GM19025 (cell line): ENCODE measurements at regions not wholly inside any gene's neighbourhood (a gene's known extent, or its start where the extent isn't known, plus 50 kb on each side); places are given as distances from the start of the nearest gene placed in this dataset.

Experiments used
- ATAC-seq: cut with Tn5 transposase; IDR thresholded peaks from one replicate; pipeline ENCODE4 v1.9.1; 2021; ENCODE audit warnings: mild to moderate bottlenecking, low read depth, moderate library complexity; ENCODE audit not compliant: unreplicated experiment

DNA sequence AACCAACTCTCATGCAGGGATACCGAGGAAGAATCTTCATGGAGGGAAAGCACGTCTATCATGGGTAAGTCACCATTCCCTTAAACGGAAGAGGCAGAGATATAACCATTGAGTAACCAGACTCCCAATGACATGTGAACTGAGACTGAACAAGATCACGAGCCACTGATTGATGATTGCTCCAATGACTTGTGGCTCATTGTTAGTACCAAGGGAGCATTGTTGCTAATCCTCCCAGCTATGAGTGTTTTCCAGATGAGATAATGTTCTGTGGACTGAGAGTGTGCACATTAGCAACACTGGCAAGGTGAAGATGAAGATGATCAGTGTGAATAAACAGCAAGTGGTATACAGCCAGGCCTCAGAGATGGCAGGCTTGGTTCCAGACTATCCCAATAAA, 219.2 kb upstream of the MAP3K1 start:
- ATAC-seq, result no peak

DNA sequence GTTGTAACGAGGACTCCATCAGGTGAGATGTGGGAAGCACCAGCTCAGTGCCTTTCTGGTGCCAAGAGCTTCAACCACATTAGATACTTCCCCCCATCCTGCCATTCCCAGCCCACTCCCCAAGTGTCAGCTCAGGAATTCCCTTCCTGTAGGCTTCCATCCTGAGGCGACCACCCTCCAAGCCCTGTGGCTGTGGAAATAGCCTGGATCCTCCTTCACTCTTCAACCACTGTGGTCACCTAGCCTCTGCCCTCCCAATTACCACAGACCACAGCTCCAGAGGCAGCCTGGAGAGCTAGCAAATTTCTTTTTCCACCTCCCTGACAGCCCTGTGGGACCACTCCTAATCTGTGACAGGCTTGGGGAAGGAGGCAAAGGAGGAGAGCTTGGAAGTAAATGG, 219.8 kb upstream of the MAP3K1 start:
- no peak for ATAC-seq

DNA sequence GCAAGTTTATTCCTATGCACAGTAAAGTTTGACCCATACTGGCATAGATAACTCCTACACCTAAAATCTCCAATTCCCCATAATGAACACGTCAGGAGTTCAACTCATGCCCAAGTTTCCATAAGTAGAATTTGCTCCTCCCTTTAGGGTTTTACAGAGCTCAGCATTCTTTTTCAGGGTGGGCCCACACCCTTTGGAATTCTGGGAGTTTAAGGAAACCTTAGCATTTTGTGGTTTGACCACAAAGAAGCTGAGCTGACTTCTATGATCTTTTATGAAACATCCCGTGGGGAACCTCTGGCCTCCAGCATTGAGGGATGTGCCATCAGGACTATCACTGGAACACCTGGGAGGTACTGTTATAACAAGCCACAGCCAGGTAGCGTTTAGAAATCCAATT, 220.6 kb upstream of the MAP3K1 start:
- no peak for ATAC-seq

DNA sequence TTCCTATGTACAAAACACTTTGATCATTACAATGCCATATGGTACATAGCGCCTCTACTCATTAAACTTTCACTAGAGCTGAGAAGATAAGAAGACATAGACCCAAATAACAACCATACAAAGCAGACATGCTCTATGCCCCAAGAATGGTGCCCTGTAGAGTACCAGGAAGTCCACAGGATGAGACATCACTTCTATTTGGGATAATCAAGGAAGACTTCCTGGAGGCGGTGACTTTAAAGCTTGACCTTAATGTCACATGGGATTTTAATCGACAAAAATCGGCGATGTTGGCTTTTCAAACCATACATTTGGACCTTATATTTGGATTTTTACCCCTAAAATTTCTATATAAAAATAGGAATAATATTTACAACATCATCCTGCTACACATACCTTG, 224.3 kb upstream of the MAP3K1 start:
- no peak for ATAC-seq

DNA sequence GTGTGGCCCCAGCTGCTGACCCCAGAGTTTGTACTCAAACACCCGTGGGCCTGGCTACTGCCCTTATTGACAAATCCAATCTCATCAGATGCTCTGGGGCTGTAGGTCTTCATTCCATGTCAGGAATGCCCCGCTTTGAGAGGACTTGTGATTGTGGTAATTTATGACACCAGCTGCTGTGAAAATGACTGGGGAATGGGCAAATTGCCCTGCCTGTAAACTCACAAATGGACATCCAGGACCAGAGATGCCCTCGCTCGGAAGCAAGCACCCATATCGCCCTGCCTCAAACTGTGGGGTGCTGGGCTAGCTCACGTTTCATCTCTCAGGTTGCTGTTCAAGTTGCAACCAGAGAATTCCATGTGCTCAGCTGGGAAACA, 225.9 kb upstream of the MAP3K1 start:
- no peak for ATAC-seq

DNA sequence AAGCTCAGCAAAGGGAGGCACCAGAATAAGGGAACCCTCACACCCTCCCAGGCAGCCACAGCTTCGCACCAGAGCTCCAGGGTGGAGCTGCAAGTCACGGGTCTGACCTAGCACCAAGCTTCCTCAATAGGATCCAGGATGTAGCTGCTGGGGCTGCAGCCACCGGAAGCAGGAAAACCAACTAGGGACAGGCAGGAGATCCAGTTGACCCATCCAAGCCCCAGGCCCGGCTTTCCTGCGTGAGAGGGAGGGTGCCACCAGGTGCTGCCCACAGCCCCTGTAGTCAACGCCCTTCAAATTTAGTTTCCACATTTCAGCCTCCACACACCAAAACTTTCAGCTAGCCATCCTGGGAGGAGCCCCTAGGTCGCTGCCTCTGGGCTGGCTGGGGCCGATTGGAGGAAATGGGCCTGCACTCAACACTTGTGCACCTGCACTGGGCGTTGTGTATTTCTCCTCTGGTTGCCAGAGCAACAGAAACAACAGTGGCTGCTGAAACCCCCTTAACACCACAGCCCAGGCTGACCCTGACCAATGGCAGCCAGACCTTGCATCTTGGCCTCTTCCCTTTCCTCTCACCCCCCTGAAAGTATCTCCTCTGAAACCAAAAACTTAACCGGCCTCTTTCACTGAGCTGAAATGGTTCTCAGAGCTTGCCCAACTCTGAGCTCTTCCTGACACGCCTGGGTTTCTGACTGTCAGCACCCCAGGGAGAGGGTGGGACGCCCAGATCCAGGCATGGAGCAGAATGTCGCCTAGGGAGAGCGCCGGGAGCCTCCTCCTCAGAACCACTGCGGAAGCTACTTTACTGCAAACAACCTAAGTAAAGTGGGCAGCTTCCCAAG, 226.5 kb upstream of the MAP3K1 start:
- peak; percentile 99 for ATAC-seq

DNA sequence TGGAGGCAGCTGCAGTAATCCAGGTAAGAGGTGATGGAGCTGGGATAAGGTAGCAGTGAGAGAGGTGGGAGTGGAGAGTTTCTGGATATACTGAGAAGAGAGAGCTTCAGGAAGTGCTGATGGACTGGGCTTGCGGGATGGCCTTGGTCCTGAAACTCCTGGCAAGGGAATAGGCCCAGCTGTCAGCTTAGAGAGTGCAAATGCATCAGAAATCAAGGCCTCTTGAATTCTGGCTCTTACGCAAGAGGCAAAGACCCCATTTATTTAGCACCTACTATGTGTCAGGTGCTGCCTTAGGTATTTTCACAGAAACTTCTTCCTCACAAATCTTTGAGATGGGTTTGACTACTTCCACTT, 227.2 kb upstream of the MAP3K1 start:
- no peak for ATAC-seq

DNA sequence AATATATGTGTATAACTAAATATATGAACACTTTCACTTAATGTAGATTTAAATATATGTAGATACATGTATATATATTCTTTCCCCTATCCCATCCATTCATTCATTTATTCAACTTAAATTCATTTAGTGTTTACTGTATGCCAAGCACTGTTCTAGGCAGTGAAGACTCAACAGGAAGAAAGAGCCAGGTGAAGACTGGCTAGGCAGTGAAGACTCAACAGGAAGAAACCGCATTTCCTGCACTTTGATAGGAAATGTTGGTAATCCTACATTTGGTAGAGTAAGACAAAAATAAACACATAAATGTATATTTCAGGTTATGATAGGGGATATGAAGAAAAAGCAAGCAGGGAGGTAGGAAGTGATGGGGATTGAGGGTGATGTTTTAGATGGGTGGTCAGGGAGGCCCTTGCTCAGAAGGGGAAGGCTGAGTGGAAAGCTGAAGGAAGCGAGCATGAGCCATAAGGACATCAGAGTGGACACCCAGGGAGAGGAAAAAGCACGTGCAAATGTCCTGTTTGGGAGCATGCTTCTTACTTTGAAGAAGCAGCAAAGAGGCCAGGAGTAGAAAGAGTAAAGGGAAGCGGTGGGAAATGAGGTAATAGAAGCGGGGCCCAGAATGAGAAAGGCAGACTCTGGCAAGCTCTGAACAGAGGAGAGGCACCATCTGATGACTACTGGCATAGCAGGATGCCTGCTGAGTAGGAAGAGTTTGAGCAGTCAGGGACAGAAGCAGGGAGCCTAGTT, 227.8 kb upstream of the MAP3K1 start:
- no peak for ATAC-seq

DNA sequence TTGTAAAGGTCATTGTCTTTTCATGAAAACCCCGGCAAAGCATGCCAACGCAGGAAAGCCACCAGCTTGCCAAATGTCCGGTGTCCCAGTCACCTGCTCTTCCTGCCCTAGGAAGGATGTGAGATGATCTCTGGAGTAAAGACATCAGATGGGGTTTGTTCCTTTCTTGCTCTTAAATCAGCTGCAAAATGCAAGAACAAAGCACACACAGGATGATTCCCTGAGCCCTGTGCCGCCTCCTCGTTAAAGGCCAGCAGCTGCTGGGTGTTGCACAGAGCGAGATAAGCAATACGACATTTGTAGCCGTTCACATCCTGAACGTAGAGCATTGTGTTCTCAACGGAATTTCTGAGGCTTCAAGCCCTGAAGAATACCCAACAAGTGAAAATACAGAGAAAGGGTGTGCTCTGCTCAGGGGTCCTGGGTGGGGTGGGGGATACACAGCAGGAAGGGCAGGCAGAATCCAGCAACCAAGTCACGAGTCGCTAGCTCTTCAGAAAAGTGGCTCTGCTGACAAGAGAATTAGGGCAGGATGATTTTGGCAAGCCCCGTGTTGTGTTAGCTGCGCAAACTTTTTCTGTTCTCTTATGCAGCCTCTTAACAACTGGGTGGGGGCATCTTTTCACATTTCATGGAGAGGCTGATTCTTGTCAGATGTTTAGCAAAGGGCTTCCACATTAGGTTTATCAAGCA, 229.2 kb upstream of the MAP3K1 start:
- no peak for ATAC-seq

DNA sequence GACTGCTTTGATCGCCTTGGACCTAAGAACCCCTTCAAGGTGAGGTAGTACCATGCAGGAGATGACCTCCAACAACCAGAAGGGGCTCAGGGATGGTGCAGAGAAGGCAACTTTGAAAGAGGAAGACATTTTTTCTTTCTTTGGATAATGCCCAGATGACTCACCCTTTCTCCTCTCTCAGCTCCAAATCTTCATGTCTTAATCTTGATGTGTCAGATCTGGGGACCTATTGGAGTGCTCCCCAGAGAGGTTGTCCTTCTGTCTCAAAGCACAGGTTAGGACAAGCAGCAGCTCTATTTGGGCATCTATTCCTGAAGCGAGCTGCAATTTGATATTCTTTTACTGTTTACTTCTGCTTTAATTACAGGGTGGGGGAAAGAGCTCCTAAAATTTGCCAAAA, 229.9 kb upstream of the MAP3K1 start:
- ATAC-seq, result no peak

DNA sequence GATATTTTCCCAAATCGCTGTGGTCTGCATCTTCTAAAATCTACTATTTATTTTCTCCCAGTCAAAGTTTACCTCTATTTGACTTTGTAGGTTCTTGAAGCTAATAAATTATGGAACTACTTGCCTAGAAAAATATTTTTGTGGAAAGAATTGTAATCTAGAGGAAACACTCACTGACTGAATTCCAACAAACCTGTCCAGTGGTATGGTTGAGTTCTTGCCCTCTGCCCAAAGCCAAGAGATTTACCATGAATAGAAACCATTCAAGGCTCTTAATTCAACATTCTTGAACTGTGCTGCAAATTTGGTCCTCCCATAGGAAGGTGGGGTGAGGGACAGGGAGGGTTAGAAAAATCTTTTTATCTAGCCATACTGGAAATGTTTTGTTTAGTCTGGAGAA, 233.9 kb upstream of the MAP3K1 start:
- no peak for ATAC-seq

DNA sequence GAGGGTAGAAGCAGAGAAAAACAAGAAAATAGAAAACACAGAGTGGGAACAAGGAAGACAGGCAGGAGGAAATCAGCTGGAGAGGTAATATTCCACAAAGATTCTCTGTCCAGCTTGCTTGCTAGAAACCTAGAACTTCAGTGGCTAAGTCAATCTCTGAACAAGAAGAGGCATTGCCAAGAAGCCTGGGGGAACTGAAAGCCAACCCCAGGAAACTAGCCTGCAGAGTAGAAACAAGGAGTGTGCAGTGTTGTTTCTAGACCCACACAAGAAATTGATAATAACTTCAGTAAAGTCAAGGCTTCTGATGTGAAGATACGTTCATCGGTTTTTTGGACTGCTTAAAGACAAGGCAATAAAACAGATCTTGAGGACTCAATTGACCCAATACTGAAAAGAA, 234.5 kb upstream of the MAP3K1 start:
- no peak for ATAC-seq

DNA sequence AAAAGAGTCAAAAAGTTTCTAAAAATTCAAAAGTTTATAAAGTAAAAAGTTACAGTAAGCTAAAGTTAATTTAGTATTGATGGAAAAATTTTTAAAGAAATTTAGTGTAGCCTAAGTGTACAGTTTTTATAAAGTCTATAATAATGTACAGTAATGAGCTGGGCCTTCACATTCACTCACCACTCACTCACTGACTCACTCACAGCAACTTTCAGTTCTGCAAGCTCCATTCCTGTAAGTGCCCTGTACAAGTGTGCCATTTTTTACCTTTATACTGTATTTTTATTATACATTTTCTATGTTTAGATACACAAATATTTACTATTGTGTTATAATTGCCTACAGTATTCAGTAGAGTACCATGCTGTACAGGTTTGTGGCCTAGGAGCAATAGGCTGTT, 239.5 kb upstream of the MAP3K1 start:
- ATAC-seq, result no peak

DNA sequence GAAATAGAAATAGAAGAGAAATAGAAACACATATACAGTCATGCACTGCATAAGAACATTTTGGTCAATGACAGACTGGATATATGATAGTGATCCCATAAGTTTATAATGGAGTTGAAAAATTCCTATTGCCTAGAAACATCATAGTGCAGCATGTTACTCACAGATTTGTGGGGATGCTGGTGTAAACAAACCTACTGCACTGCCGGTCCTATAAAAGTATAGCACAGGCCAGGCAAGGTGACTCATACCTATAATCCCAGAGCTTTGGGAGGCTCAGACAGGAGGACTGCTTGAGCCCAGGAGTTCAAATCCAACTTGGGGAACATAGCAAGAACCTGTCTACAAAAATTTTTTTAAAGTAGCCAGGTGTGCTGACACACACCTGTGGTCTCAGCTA, 240.6 kb upstream of the MAP3K1 start:
- no peak for ATAC-seq

DNA sequence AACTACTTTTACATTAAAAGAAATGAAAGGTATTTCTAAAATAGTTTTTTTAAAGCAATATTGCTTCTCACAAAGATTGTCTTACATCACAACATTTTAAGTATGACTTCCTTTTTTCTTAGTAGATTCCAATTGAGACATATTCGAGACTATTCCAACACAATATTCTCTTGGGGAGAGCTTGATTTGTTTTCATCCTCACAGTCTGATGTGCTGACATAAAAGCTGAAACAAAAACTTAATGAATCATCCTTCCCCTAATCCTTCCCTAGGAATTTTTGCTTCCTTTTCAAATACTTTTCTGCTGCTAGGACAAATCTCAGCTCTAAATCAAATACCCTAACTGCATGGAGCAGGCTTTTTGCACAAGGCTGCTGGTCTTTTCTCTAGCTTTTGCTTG, 245.8 kb upstream of the MAP3K1 start:
- no peak for ATAC-seq

DNA sequence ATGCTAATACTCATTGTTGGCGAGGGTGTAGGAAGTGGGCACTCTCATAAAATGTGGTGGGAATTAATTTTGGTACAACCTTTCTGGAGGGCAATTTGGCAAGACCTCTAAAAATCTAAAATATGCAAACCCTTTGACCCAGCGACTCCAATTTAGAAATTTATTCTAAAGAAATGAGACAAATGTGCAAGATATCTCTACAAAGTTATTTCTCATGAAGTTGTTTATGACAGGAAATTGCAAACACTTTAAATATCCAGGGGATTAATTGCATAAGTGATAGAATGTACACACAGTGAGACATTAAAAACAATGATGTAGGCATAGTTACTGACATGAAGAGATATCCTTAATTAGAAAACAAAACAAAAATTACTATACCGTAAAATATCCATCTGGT, 246.3 kb upstream of the MAP3K1 start:
- no peak for ATAC-seq

DNA sequence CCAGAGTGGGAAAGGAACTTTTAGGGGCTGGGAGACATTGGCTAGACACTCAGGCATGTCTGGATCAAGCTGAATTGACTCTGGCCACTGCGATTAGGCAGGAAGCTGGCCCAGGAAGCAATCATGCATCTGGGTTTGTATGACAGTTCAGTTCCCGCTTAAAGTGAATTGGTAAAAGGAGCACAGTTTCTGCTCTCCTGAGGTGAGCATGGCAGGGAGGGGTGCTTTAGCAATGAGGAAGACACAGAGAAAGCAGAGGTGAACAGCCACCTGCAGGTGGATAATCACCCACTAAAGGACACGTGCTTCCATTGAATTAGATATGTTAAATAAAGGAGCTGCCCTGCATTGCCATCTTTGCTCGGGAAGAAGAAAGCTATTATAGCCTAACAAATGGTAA, 248.1 kb upstream of the MAP3K1 start:
- ATAC-seq, result no peak

DNA sequence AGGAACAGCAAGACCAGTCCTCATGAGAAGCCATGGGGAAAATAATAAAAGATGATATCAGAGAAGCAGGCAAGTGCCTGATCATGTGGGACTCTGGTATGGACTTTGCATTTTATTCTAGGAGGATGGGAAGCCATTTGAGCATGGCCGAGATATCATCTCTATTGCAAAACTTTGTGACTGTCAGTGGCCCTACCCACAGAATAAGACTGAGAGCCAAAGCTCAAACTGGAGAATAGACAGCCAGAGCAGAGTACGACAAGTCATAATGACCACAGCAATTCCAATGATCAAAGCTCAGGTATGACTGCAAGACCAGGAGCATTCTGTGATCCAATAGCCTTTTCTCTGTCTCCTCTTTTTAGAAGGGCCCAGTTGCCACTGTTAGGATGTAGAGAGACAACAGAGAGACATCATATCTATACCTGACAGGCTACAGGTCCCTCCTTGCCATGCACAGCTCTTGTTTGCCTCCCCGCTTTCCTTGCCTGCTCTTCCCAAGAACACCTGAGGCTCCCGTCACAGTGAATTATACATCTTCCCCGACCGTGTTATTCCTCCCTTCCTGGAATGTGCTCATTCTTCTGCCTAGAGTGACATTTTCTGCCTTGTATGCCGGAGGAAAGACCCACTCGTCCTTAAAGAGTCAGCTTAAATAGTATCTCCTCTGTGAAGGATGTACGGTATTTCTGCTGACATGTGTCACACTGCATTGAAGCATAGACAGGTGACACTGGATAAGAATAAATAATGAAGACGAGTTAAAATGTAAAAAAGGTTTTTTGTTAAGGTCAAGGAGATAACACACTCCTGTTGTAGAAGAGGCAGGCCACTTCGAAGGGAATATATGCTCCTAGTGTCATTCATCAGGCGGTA, 248.7 kb upstream of the MAP3K1 start:
- ATAC-seq, result no peak

DNA sequence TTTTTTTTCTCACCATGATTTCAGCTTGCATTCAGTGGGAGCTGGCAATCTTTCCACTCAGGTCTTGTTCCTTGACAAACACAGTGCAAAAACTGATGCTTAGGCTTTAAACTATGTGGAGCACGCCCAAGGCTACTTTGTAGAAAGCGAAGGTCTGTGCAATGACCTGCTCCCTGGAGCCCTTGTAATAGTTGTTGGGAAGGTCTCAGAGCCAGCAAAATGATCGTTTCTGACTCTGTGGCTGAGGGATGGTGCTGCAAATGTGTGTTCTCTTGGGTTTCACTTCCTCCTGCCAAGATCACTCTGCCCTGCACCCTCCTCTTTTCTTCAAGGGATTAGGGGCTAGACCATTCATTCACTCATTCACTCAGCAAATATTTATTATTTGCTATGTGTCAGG, 249.7 kb upstream of the MAP3K1 start:
- peak; percentile 48 for ATAC-seq

DNA sequence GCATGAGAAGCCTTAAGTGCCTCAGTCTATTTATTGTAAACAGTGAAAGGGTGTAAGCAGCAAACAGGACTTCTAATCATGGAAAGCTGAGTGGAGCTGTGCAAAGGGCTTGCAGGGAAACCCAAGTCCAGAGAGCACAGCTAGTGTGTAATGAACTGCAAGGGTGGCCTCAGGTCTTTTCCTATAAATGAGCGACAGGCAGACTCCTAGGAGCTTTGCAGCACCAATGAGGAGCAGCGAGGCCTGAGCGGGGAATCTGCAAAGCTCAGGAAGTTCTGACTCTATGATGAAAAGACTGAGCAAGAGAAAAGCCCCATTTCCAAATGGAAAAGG, 250.1 kb upstream of the MAP3K1 start:
- no peak for ATAC-seq
